Stimulated activated CD4-positive, alpha-beta T cell treated with anti-CD3 and anti-CD28 coated beads, Interleukin-4, amount 100 ng/mL, for 1 hour (primary cell): ENCODE measurements at regions not wholly inside any gene's neighbourhood (a gene's known extent, or its start where the extent isn't known, plus 50 kb on each side); places are given as distances from the start of the nearest gene placed in this dataset.
"Not testable (repeated sequence)": the region's sequence is repeated elsewhere in the genome, so short reads cannot be mapped to it uniquely, and the experiment has no call there.

ENCODE experiments used
- DNase-seq: peaks from one replicate; pipeline ENCODE4 v3.0.0-alpha.2; 2020

DNA sequence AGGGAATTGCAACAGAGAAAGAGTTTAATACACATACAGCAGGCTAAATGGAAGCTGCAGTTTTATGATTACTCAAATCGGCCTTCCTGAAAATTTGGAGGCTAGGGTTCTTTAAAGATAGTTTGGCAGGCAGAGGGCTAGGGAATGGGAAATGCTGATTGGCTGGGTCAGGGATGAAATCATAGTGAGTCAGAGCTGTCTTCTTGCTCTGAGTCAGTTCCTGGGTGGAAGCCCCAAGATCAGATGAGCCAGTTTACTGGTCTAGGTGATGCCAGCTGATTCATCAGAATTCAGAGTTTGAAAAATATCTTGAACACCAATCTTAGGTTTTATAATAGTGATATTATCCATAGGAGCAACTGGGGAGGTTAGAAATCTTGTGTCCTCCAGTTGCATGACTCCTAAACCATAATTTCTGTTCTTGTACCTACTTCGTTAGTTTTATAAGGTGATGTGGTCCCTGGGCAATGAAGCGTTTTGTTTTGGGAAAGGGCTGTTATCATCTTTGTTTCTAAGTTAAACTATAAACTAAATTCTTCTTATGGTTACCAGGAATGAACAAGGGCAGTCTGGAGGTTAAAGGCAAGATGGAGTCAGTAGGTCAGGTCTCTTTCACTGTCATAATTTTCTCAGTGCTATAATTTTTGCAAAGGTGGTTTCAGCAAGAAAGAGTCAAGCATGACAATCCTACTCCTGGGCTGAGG is 257.8 kb upstream of the CCDC196 start:
- DNase-seq = peak; percentile 2

GRCh38 chr14:66231820-66232219 is 254.4 kb upstream of the CCDC196 start:
- DNase-seq = no peak

DNA sequence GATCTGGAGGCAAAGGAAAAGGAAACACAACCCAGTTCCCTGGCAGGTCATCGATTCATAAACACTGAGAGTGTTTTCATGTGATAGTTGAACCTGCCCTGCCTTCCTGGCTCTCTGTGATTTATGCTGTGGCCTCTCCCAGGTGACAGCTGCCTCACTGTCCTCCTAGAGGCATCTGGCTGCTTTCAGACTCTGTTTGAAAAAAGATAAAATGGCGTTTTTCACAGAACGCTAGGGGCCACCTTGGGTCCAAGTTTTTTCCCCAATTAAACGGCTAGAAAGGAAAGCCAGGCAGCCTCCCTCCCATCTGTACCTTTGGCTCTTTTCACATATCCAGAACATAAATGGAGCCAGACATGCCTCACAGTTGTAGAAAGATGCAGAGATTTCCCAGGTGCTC is 252.6 kb upstream of the CCDC196 start:
- DNase-seq = no peak

- no peak for DNase-seq
Measured at GRCh38 chr14:66234411-66234810, 251.8 kb upstream of the CCDC196 start.

GRCh38 chr14:66237741-66238140 is 248.4 kb upstream of the CCDC196 start:
- no peak for DNase-seq

DNA sequence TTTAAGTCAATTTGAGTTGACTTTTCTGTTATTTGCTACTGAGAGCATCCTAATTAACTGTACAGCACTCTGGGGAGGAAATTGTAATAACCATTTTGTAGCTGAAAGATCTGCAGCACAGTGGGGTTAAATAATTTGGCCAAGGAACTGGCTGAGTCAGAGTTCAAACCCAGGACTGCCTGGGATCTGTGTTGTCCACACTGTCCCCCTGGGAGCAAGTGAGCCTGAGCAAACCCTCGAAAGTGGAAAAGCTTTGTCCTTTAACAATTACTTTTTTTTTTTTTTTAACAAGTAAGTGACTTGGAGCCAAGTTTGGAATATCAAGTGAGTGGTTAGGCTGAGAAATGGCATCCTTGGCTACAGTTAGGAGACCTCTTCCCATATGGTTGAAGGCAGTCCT is 247.2 kb upstream of the CCDC196 start:
- no peak for DNase-seq

GRCh38 chr14:66239589-66239988 is 246.6 kb upstream of the CCDC196 start:
- no peak for DNase-seq

- DNase-seq = no peak
Measured at GRCh38 chr14:66240105-66240504, 246.1 kb upstream of the CCDC196 start.

- DNase-seq = no peak
Measured at GRCh38 chr14:66242001-66242400, 244.2 kb upstream of the CCDC196 start.

DNA sequence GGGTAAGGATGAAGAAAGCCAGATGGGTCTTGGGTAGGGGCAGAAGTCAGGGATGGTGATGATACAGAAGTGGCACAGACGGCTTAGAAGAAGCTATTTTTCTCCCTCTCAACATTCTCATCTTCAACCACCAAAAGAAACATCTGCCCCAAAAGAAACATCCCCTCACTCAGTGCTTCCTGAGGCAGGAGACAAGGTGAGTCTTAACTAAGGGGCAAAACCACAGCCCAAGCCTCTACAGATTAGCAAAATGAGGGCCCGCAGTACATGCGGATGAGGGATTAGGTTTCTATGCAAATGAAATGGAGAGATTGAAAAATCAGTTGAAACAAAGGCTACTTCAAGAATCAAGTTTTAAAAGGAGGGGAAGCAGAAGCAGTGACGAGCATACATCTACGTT is 241.3 kb upstream of the CCDC196 start:
- DNase-seq = no peak

GRCh38 chr14:66247662-66248193 is 238.4 kb upstream of the CCDC196 start:
- no peak for DNase-seq

DNA sequence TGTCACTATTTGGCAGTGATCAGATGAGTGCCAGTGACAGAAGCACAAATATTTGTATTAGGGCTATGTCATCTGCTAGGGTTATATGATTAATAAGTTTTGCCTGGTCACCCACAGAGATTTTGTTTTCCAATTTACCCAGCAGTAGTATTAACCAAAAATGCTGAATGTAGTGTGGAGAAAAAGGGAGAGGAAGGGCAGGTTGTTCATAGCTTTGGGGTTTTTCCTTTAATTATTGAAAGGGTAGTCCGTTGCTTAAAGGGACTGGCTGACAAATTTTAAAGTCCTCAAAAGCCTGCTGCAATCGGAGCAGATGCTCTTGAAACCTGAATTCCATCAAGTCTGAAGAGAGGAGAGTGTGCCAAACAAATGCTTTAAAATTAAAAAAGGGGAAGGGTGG is 237.9 kb upstream of the CCDC196 start:
- DNase-seq = no peak

GRCh38 chr14:66249544-66249943 is 236.6 kb upstream of the CCDC196 start:
- DNase-seq = no peak

- no peak for DNase-seq
Measured at GRCh38 chr14:66254038-66254437, 232.1 kb upstream of the CCDC196 start.

DNA sequence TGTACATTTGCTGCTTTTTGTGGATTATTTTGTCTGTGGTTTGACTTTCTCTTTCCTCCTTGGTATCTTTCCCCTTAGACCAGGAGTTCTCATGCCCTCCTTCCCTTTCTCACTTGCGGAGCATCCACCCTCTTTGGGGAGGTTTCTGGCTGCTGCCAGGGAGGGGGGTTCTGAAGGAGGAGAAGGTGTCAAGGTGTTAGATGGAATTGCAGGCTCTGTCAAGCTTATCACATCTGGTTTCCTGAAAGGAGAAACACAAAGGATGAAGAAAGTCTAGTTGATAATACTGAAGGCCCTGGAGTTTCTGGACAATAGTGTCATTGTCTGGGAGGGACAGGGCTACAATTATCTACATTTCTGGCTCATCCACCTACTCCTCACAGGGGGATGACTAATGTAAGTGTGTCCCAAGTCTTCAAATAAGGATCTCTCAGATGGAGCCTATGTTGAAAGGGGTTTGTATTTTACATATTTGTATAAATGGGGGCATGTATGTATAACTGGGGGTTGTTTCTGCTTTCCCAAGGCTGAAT is 217.3 kb upstream of the CCDC196 start:
- DNase-seq = no peak

DNA sequence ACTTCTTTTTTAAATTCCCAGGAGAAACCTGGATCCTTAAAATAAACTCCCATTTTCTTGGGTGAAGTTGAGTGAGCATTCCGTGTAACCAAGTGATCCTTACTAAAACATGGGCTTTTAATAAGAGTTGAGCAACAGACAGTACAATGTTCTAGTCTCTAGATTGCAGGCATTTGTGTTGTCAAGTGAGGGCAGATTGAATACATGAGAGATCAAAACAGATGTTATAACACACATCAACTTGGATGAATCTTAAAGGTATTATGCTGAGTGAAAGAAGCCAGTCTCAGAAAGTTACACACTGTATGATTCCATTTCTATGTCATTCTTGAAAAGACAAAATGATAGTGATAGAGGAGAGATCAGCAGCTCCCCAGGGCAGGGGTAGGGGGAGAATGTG is 213.9 kb upstream of the CCDC196 start:
- no peak for DNase-seq

- DNase-seq = no peak
Measured at GRCh38 chr14:66273261-66273832, 212.8 kb upstream of the CCDC196 start.

- not testable (repeated sequence) for DNase-seq
Measured at GRCh38 chr14:66278418-66278817, 207.8 kb upstream of the CCDC196 start.

DNA sequence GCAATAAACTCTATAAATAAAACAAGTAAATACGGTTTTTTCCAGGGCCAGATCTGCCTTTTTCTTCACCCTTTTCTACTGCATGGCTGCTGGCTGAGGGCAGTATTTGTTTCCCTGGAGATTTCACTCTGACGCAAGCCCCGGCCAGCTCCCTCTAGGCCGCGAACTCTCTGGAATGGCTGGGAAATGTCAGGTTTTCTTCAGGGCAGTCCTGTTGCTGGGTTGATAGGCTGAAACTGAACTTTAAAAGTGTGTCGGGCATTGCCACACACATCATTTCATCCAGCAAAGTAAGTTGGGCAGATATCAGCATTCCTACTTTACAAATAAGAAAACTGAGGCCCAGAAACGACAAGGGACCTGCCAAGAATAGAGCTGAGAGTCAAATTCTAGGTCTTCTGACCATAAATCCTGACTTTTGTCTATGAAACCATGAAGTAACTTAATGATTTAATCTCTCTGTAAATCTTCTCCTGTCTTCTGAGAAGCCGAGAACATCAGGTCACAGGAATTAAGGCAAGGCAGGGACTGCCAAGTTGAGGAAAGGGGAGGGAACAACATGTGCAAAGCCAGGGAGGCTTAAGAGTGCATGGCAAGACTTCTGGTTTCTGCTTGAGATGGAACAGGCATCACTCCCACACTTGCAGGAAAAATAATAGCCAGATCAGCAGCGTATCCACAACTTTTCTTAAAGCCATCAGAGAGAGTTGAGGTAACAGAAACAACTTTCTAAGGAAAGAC is 205.0 kb upstream of the CCDC196 start:
- DNase-seq = no peak

DNA sequence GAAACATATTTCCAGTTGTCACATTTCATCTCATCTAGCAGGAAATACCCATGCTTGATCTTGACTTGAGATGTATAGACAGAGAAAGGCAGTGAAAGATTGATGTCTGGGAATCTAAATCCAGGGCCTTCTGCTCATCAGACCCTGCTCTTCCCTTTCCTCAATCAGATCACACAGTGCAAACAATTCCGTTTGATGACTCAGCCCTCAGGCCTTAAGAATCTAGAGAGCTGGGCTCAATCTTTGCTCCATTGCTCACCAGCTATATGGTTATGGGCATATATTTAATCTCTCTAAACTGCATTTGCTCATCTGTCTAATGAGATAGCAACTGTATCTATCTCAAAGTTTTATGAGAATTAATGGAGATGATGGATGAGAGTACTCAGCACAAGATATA is 201.8 kb upstream of the CCDC196 start:
- DNase-seq = no peak

DNA sequence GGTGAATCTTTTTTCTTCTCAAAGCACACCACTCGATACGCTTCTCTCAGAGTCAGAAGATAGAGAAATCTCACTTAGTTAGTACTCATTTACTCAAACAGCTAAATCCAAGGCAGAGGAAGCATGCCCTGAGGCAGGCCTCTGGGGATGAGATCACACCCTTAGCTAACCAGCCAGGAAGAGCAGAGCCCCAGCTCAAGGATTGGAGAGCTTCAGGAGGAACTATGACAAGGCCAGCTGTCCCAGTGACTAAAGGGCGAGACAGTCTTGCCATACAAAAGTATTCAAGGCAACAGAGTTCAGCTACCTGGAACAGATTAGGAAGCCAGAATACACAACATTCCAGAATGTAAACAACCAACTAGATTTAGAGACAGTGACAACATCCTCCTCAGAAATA is 197.7 kb upstream of the CCDC196 start:
- DNase-seq = no peak

DNA sequence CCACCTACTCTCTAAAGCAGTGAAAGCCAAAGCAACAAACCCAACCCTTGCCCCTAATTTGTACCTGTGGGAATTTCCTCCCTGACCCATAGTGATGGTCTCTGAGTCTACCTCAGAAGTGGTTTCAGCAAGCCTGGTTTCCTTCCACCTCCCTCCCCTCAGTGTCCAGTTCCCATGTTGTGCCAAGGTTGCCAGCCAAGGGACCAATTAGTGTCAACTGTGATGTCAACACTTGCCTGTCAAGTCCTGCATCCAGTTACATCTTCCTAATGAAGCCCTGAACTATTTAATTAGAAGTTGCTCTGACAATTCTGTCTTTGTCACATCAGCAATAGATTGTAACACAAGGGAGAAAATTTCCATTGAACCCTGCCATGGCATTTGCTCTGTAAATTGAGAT is 194.4 kb upstream of the CCDC196 start:
- no peak for DNase-seq

GRCh38 chr14:66293533-66294105 is 192.6 kb upstream of the CCDC196 start:
- no peak for DNase-seq
